ENCODE measurements at regions not wholly inside any gene's neighbourhood (a gene's known extent, or its start where the extent isn't known, plus 50 kb on each side); places are given as distances from the start of the nearest gene placed in this dataset.

GRCh38 chr11:93039531-93040240, 70.2 kb downstream of the MTNR1B start:
- ChIA-PET POLR2A (interaction anchor here (0.6 kb wide), 1 partner anchor 43 kb away, joined by 3 read pairs; no protein-coding TSS in a partner anchor), CTCF (ENCODE audit: low intra/inter-chr PET ratio) (no interaction called here)
- TF ChIP-seq LEF1 (IDR thresholded peaks at IDR 0.05) (no peak), SRSF3 (IDR thresholded peaks at IDR 0.05; ENCODE audit: insufficient read depth, low read length) (no peak), ZNF384 (IDR thresholded peaks at IDR 0.05; ENCODE audit: low read depth, low read length) (no peak), E2F3 (CRISPR knock-in tag; IDR thresholded peaks at IDR 0.05) (no peak), BHLHE40 (IDR thresholded peaks at IDR 0.05; ENCODE audit: low read length) (no peak), MBD2 (IDR thresholded peaks at IDR 0.05; ENCODE audit: borderline replicate concordance, low read depth) (no peak), TOE1 (IDR thresholded peaks at IDR 0.05; ENCODE audit: borderline replicate concordance) (no peak), TOE1 (CRISPR knock-in tag; IDR thresholded peaks at IDR 0.05; ENCODE audit: borderline replicate concordance, low read depth) (no peak), MXD1 (CRISPR knock-in tag; IDR thresholded peaks at IDR 0.05; ENCODE audit: borderline replicate concordance, poor library complexity, severe bottlenecking) (no peak), FOXJ3 (CRISPR knock-in tag; IDR thresholded peaks at IDR 0.05) (no peak), ZNF24 (IDR thresholded peaks at IDR 0.05) (no peak), OTX1 (CRISPR knock-in tag; IDR thresholded peaks at IDR 0.05) (no peak), GTF2E2 (tag; IDR thresholded peaks at IDR 0.05) (no peak), ZC3H11A (IDR thresholded peaks at IDR 0.05; ENCODE audit: low read depth, low read length) (no peak), DLX4 (CRISPR knock-in tag; IDR thresholded peaks at IDR 0.05) (no peak), SMARCC2 (IDR thresholded peaks at IDR 0.05; ENCODE audit: low read depth) (no peak), UBTF (IDR thresholded peaks at IDR 0.05; ENCODE audit: borderline replicate concordance in 1 of 2, low read depth in 2 of 2, low read length in 2 of 2) (no peak), RBM39 (optimal IDR thresholded peaks at IDR 0.05; ENCODE audit: low read depth, low read length) (no peak), THRA (IDR thresholded peaks at IDR 0.05) (no peak)
- H3K4me2 ChIP-seq (ENCODE audit: insufficient read depth, low read length), result no peak overlapping the region
- H3K4me3 ChIP-seq, result no peak overlapping the region
- no peak overlapping the region for H3K9ac ChIP-seq (ENCODE audit: insufficient read depth in 1 of 2, low read depth in 2 of 2, low read length in 2 of 2)
- H3K9me1 ChIP-seq (ENCODE audit: control insufficient read depth, insufficient read depth, low read length), result no peaks in the 10 kb centered on the region
- 6% methylated on average over 2 of the region's 2 CpGs for whole genome bisulfite sequencing (ENCODE audit: insufficient coverage, low coverage, missing lambda C conversion rate)
- intact Hi-C loops (cut with micrococcal nuclease) (no loop called here), in situ Hi-C loops (cut with MboI) (no loop called here)
- H3K4me1 ChIP-seq (replicated peaks in 1 of 2; ENCODE audit: control insufficient read depth in 2 of 2, insufficient read depth in 2 of 2, low read length in 2 of 2), result no peaks in the 10 kb centered on the region
- no peaks in the 10 kb centered on the region for H3K36me3 ChIP-seq (ENCODE audit: control insufficient read depth, insufficient read depth, low read length)
- no peaks in the 10 kb centered on the region for H3K9me3 ChIP-seq (replicated peaks; ENCODE audit: control insufficient read depth, insufficient read depth, low read depth, low read length)
- H3K79me2 ChIP-seq (ENCODE audit: control insufficient read depth, insufficient read depth, low read length), result no peaks in the 10 kb centered on the region
- no peaks in the 10 kb centered on the region for H4K20me1 ChIP-seq (replicated peaks; ENCODE audit: control insufficient read depth, insufficient read depth, low read length)
- no TSS peak for BruUV-seq (replicated peaks)
- no peak overlapping the region for H2AFZ ChIP-seq (ENCODE audit: low read depth, low read length)
- FAIRE-seq, result no peak
- no peaks in the 10 kb centered on the region for H3K27me3 ChIP-seq (ENCODE audit: control insufficient read depth in 2 of 2, insufficient read depth in 2 of 2, low read length in 2 of 2)
- no peak for DNase-seq (ENCODE audit: extremely low read depth in 1 of 4, low spot score in 3 of 4)
- no peak overlapping the region for H3K27ac ChIP-seq (ENCODE audit: extremely low read depth, low read depth, low read length)
- ATAC-seq, result no peak
